HG02840 (cell line): ENCODE measurements at regions not wholly inside any gene's neighbourhood (a gene's known extent, or its start where the extent isn't known, plus 50 kb on each side); places are given as distances from the start of the nearest gene placed in this dataset.
"Not testable (repeated sequence)": the region's sequence is repeated elsewhere in the genome, so short reads cannot be mapped to it uniquely, and the experiment has no call there.

Experiments
- ATAC-seq: cut with Tn5 transposase; IDR thresholded peaks from one replicate; pipeline ENCODE4 v1.9.1; 2021; ENCODE audit warnings: mild to moderate bottlenecking, moderate library complexity, moderate number of reproducible peaks; ENCODE audit not compliant: unreplicated experiment, low FRiP score

- no peak for ATAC-seq
Observed at GRCh38 chrX:112967903-112968302, 127.3 kb upstream of the AMOT start.

- no peak for ATAC-seq
Observed at GRCh38 chrX:112967341-112967740, 126.7 kb upstream of the AMOT start.

DNA sequence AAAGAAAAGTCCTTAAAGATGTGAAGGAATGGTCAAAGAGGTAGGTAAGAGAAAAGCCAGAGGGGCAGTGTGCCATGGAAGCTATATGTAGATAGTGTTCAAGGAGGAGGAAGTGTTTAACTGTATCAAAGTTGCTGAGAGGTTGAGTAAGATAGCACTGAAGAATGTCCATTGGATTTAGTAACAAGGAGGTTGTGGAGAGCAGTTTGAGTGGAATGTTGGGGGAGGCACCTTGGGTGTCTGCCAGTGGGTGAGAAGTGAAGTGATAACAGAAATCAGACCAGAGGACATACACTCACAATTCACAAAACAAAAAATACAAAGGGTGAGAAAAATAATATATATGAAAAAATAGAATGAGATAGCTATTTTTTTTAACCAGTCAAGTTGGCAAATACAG is 121.3 kb upstream of the AMOT start:
- no peak for ATAC-seq

GRCh38 chrX:112947981-112948615 is 107.5 kb upstream of the AMOT start:
- no peak for ATAC-seq

DNA sequence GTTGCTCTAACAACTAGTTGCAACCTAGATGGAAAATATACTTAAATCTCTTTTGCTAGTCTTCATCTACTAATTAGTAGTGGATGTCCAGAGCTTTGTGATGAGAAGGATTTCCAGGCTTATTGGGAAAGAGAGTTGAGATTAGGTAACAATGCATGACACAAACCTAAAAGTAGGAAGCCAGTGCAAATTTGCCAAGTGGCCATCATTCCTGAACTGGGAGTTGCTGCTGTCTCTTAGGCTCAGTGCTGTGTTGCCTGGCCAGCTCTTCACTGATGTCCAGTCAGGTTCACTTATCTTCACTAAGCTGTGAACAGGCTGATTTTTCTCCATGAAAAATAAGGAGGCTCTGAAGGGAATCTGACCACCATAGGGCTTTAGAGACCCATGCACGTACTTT is 105.6 kb upstream of the AMOT start:
- no peak for ATAC-seq

GRCh38 chrX:112945826-112946225 is 105.2 kb upstream of the AMOT start:
- ATAC-seq = no peak

- no peak for ATAC-seq
Observed at GRCh38 chrX:112941209-112941837, 100.7 kb upstream of the AMOT start.

DNA sequence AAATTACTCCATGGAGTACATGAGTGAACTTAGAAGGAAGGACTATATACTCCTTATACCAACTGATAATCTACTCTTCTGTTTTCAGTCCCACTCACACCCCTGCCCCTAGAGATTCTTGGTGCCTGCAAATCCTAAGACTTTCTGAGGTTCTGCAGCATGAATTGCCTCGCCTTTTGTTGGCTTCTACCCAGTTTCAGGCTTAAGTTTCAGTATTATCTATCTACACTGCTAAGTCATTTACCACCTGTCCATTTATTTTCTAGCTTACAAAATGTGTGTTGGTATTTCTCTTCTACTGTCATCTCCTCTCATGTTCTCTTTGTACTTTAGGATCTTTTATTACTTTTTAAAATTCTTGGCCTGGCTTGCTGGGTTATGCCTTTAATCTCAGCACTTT is 94.4 kb upstream of the AMOT start:
- ATAC-seq = no peak

DNA sequence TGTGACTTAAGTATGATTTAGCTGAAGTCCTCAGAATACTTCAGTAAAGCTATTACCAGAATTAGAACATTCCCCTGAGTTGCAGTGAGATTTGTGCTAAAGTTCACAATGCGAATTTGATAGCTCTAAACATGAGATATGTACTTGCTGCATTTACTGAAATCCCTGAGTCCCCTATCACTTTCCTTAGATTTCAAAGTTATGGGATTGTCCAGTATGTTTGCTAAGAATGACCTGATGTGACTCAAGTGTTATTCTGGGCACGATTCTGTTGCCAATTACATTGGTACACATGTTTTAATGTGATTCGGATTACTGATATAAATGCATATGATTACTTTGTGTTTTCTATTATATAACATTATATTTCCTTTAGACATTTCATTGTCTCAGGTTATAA is 91.3 kb upstream of the AMOT start:
- no peak for ATAC-seq

DNA sequence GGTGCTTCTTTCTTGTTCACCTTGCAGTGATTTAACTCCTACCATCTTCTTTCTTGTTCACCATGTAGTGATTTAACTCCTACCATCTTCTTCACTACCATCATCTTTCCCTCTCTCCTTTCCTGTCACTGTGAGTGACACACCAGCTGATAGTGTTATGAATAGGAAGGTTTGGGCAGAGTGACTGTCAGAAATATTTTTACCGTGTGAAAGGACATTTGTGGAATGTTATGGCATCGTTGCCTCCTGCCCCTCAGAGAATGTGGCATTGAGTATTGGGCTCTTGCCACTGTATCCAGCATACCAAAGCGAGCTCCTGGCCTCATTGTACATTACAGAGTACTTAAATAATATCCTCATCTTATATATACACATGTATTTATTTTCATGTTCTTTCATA is 90.8 kb upstream of the AMOT start:
- no peak for ATAC-seq

GRCh38 chrX:112923381-112923780 is 82.8 kb upstream of the AMOT start:
- ATAC-seq = not testable (repeated sequence)

- ATAC-seq = no peak
Observed at GRCh38 chrX:112913807-112914206, 73.2 kb upstream of the AMOT start.

GRCh38 chrX:112910418-112910817 is 69.8 kb upstream of the AMOT start:
- ATAC-seq = no peak

DNA sequence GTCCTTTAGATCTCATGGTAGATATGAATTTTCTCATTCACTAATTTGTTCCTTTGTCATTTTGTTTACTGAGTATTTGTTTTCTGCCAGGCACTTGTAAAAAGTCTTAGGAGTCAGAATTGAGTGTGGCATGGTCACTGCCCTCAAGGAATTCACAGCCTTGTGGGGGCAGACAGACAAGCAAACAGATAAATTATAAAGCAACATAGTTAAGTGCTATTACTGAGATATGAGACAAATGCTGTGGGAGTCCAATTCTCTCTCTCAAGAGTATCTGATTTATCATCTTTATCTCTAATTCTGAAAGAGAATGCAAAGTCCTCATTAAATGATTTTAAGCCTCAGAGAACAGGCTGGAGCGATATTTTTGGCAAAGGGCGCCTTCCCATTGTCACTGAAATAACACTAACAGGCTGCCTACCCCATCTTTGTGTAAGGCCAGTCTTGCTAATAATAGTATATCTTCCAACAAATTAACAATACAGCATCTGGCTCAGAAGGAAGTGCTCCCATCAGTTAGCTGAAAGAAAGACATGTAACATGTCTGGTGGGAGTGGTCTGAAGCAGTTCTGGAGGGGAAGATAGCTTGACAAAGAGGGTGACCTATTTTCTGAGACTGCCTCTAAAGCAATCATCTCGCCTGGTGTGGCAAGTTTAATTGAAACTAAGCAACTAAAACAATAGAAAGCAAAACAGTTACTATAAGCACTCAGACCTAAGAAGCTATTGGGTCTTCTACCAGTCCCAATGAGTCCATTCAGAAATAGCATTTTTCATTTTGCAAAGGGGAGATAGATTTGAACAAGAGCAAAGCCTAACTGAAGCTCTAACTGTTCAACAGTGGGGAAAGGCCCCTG is 61.5 kb upstream of the AMOT start:
- ATAC-seq = no peak

DNA sequence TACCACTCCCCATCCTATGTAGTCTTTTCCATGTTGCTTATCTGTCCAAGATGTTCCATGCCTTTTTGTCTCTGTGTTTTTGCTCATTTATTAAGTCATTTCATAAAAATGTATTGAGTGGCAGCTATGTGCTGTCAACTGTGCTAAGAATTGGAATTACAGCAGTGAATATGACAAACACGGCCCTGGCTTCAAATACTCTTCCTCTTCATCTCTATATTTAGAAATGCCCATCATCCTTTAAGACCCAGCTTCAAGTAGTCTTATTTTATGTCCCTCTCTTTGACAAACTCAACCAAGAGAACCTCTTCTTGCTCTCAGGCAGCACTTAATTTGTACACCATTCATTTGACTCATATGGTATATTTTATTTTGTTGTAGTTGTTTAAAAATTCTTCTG is 55.4 kb upstream of the AMOT start:
- ATAC-seq = no peak
